CD4-positive, alpha-beta T cell treated with Interleukin-6 at 100 ng/mL for 8 hours (primary cell): ENCODE measurements at regions not wholly inside any gene's neighbourhood (a gene's known extent, or its start where the extent isn't known, plus 50 kb on each side); places are given as distances from the start of the nearest gene placed in this dataset.

ENCODE experiments used
- DNase-seq: peaks from one replicate; pipeline ENCODE4 v3.0.0-alpha.2; 2020; ENCODE audit warnings: mixed read lengths, low spot score

DNA sequence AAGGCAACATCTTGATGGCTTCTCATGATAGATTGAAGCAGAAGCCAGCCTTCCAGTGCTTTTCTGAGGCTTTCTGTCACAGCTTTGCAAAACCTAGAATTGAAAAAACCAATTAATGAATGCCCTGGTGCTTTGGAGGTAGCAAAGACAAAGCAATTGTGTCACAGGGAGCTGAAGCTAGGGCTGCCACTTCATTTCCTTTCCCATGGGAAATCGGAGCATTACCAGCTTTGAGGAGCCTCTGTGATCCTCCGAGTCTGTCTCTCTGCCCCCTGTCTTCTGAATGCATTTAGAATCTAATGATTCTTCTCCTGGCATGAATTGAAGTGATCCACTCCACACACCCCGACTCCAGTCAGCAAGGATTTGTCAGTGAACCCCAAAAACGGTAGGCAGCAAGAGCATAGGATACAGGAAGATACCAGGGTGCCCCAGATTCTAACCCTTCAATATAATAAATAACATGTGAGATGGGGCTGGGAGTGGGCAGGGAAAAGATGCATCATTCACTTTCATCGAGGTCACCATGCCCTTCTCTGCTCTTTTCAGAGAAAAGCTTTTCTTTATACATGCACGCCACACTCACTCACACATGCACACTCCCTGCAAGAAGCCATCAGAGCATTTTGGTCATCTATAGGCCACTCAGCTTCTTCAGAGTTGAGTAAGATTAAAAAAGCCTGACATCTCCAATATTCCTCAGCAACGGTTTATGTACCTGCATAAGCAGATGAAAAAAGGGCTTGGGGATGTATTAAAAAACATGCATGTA is 247.7 kb upstream of the ZNF462 start:
- DNase-seq, result no peak

DNA sequence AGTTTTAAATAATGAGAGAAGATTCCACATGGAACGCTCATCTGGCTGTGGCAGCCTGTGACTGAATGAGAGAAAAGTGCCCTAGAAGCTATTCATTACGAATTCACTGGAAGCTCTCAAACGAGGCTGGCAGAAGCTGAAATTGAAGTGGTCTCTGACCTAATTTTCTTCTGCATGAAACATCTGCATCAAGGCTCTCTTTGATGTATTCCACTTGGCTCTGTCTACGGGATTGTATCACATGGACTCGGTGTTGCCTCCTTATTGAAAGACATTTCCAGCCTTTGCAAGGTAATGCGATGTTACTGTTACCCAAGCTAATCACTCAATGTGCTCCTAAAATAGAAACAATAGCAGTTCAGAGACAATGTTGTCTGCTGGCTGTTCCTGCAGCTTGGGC is 246.9 kb upstream of the ZNF462 start:
- DNase-seq, result no peak

- DNase-seq, result no peak
These were observed 246.1 kb upstream of the ZNF462 start for GRCh38 chr9:106616851-106617345.

GRCh38 chr9:106619211-106619610 is 243.8 kb upstream of the ZNF462 start:
- no peak for DNase-seq

- no peak for DNase-seq
These were observed 242.9 kb upstream of the ZNF462 start for GRCh38 chr9:106620081-106620480.

DNA sequence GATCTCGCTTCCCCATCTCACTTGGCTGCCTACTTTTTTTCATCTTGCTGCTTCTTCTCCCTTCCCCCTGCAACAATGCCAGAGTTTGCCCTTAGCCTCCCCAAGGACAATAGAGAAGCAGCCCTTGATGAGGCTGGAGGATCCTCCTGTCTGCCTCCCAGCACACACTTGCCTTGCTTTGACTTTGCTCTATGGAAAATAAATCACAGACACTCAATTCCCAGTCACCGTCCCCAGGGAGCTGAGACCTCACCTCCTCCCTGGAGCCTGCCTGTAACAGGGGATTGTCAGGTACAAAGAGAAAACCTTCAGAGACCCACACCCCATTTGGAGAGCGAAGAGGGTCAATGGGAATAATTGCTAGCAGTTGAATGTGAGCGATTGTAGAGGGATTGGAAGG is 242.1 kb upstream of the ZNF462 start:
- no peak for DNase-seq

DNA sequence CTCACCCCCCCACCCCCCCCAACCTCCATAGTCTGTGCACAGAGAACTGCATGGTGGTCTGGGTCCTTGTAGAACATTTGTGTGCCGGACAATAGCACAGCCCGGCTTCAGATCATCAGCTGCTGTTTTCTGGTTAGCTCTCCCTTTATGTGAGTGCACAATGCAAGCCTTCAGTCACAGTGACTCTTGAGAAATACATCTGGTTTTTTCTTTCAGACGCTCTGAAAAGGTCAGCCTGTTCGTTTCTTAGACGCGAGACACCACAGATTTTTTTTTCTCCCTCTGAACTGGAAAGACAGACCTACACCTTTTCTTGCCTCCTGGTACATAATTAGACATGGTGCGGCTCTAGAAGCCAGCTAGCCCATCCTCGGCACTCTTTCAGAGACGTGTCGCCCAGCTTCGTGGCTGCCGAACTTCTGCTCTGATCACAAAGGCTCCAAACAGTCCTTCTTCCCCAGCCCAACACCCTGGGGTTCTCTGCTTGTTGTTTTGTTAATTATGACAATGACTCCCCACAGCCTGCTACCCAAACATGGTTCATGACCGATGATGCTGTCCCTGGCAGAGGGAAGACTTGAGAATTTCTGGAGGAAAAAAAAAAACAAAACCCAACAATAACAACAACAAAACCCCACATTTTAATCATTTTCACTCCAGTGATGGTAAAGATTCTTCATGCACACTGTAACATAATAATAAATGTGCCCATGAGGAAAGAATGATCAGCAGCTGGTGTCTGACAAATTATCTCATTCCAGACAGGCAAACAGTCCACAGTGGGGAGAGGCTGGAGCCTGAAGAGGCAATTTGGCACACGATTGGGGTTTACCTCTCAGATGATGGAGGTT is 241.4 kb upstream of the ZNF462 start:
- DNase-seq, result no peak

DNA sequence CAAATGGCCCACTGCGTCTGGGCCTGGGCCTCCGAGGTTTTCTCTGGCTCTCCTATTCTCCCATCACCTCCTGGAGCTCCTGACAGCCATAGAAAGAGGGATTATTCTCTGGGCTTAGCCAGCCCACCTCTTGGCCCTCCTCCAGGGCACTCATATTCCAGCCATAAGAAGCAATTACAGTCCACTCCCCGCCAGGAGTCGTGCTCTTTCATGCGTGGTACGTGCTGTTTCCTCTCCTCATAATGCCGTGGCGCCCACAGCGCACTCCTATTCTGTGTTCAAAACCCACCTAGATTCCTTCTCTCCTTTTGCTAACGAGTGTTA is 240.8 kb upstream of the ZNF462 start:
- no peak for DNase-seq

GRCh38 chr9:106623558-106623957 is 239.4 kb upstream of the ZNF462 start:
- no peak for DNase-seq

- no peak for DNase-seq
These were observed 237.6 kb upstream of the ZNF462 start for GRCh38 chr9:106625259-106625789.

GRCh38 chr9:106626936-106627335 is 236.0 kb upstream of the ZNF462 start:
- DNase-seq, result no peak

GRCh38 chr9:106632621-106633020 is 230.3 kb upstream of the ZNF462 start:
- no peak for DNase-seq

GRCh38 chr9:106634183-106634582 is 228.8 kb upstream of the ZNF462 start:
- no peak for DNase-seq

- no peak for DNase-seq
These were observed 228.3 kb upstream of the ZNF462 start for GRCh38 chr9:106634641-106635040.

GRCh38 chr9:106637486-106637885 is 225.5 kb upstream of the ZNF462 start:
- no peak for DNase-seq

GRCh38 chr9:106639873-106640568 is 222.9 kb upstream of the ZNF462 start:
- DNase-seq, result no peak

DNA sequence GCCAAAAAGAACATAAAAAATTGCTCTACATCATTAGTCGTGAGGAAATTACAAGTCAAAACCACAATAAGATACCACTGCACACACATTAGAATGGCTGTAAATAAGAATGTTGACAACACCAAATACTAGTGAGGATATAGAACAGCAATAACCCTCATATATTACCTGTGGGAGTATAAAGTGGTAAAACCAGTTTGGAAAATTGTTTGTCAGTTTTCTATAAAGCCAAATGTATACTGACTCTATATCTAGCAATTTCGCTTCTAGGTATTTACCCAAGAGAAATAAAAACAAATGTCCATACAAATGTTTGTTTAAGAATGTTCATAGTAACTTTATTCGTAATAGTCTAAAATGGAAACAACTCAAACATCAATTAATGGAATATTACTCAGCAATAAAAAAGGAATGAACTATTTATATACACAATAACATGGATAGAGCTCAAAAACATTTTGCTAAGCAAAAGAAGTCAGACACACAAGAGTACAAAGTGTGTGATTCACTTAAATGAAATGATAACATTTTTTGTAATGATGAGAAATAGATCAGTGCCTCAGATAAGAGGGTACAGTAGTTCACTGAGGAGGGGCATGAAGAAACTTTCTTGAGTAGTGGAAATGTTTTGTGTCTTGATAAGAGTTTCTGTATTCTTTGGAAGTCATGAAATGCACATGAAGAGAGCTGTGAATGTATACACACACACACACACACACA is 219.6 kb upstream of the ZNF462 start:
- DNase-seq, result no peak

GRCh38 chr9:106644661-106645060 is 218.3 kb upstream of the ZNF462 start:
- no peak for DNase-seq

DNA sequence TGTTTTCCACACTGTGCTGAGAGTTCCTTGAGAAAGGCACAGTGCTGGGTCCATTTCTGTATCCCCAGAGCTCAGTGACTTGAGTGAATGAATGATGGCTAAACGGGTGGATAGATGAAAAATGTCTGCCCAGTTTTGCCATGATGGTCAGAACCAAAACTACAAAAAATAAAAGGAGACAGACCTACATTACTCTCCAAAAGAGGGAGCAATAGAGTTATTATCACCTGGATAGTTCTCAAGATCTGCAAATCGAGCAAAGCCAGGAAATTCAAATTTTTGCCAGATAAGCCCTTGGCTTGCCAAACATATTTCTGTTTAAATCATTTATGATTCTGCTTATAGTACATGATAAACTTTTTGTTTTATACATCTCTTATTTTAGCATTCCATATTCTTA is 214.2 kb upstream of the ZNF462 start:
- DNase-seq, result no peak

DNA sequence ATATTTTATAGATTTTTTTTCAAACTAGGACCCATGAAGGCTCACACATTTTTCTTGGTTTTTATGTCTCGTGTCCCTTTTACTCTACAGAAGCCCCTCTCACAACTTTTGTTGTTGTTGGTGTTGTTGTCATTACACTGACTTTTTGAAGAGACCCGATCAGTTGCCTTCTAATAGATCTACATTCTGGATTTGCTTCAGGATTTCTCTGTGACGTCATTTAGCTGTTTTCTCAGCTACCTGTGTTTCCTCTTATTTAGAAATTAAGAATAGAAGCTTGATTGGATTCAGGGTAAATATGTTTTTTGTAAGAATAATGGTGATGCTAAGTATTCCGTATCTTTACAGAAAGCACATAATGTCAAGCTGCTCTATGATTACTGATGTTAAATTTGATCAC is 213.3 kb upstream of the ZNF462 start:
- no peak for DNase-seq

- no peak for DNase-seq
These were observed 209.8 kb upstream of the ZNF462 start for GRCh38 chr9:106653213-106653612.

GRCh38 chr9:106655966-106656365 is 207.0 kb upstream of the ZNF462 start:
- no peak for DNase-seq
